ENCODE measurements at regions not wholly inside any gene's neighbourhood (a gene's known extent, or its start where the extent isn't known, plus 50 kb on each side); places are given as distances from the start of the nearest gene placed in this dataset.

DNA sequence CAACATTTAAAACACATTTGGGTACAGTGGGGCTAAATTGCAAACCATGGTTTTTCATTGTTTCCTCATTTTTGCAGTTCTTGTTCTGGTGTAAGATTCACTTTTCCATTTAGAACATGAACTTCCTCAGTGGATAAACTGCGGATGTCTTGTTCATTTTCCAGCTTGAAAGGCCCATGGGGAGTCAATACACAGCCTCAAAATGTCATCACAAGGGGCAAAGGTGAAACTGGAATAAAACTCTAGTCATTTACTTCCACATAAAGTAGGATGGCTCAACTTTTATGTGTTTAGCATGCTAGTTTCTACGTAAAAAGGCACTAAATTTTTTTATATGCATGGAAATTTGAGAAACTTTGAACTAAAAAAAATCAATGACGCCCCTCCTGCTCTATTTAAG, 718.8 kb downstream of the TLR4 start:
- FAIRE-seq = no peak

DNA sequence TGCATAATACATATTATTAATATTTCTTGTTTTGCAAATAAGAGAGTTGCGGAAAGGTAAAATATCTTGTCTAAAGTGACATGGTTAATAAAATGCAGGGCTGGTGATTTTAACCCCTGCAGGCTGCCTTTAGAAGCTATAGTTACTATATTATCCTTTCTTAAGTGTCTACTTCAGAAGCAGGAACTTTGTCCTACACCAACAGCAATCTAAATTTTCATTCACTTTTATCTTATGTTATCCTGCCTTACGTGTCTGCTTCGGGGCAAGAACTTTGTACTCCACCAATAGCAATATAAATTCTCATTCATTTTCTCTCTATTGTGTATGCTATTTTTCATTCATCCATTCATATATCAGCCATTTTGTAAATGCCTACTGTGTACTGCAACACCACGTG, 719.5 kb downstream of the TLR4 start:
- FAIRE-seq = no peak

DNA sequence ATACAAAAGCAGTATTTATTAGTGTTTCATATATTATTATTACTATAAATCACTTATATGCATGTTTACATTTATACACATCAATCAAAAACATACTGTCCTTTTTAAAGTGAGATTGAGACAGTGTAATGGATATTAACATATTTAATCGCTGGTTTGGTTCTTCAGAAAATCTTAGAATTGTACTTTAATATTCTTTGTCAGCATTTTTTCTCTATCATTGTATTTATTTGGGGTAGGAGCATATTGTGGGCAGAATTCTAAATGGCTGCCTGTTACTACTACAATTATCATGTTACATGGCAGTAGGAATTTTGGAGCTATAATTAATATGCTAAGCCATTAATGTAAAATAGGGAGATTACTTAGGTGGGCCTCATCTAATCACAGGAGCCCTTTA, 722.6 kb downstream of the TLR4 start:
- no peak for FAIRE-seq

DNA sequence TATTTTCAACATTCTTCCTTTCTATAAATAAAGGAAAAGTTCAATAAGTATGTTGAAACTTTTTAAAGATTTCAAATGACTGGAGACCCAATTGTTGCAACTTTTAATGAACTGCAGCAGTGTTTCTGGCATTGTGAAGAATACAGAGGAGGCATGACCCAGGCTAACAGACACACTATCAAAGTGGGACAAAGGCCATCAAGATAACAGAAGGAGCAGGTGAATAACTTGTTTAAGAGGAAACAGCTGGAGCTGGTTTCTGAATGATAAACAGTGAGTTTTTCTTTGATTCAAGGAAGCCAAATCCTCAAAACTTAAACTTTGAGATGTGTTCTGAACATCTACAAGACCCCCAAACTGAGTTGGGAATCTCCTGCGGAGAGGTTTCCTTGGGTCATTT, 734.6 kb downstream of the TLR4 start:
- FAIRE-seq = no peak

DNA sequence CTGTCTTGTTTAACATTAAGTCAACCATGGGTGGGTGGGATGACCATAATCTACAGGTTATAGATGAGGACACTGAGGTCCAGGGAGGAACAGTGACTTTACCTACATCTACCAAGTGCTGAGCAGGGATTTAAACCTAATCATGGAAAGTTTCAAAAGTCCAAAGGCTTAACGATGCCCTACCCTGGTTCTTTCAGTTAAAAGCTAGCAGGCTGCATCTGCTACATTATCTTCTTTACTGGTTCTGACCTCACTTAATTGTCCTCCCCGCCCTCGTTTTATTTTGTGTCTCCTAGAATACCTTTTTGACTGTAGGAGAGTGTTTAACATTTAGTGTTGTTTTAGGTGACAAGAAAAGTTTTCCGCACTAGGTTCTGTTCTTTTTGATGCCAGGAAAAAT, 735.2 kb downstream of the TLR4 start:
- no peak for FAIRE-seq

DNA sequence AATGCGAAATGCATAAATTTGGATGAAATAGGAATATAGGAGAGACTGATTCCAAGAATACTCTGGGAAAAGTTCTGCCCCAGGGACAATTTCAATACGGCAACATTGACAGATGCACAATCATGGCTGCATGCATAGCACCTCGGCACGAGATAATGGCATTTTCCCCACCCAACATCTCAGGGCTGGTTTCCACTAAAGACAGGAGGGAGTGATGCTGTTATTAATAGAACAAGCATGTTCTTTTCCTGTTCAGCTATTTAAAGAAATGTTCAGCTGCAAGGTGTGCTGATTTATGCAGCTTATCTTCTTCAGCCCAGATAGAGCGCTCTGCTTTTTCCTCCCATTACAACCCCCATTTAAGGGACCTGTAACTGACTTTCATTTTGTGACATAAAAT, 740.2 kb downstream of the TLR4 start:
- no peak for FAIRE-seq

DNA sequence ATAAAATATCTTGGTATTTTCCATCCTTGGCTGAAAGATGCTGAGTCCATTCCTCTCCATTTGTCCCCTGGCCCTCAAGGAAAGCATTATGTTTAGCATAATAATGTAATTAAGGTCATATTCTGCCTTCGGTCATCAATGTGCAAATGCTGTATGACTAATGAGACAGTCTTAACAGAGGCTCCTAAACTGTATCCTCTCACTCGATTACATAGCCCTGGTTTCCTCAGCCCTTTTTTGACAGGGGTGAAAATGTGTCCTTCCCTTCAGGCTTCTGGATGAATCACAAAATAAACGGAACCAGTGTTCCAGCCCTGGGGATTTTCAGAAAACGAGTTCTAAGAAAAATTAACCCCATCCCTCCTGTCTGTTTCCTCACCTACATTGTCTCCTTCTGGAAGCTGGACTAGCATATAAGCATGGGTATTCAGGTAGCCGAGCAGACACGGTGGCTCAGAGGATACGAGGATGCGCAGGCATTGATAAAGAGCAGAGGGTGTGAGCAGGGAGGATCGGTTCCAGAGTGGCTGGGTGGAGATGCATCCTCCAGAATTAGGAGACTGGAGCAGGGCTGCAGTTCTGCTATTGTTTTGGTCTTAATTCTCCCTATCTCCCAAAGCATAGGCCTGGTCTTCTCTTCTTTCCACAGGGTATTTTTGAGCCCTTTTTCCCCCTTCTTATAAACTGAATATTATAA, 742.9 kb downstream of the TLR4 start:
- no peak for FAIRE-seq

DNA sequence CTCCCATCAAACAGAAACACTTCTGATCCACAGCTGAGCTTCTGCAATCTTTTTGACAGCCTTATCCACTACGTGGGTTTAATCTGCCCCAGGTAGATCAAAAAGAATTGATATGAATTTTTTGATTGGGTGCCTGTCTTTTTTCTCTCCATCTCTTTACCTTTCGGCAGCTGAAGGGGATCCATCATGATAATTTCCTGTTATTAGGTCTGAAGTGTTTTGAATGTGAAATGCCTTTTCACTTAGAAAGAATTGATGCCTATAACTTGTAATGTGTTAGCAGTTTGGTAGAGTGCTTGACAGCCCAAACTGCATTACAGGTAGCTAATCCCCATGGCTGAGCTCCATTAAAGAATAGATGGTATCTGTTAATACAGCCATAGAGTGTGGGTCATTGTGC, 745.4 kb downstream of the TLR4 start:
- FAIRE-seq = no peak

DNA sequence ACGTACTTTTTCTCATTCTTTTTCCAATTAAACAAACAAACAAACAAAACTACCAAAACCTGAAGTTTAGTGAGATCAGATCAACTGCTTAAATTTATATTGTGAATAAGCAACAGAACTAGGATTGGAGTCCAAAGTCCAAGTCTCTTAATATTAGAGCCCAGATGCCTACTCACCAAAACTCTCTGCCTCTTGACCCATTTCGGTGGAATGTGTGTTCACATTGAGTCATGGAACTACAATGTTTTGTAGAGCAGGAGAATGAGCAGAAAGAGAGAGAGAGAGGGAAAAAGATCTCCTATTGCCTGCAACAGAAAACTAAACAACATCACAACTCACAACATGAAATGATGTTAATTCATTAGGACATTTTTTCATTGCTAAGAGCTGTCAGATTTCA, 751.1 kb downstream of the TLR4 start:
- FAIRE-seq = no peak

DNA sequence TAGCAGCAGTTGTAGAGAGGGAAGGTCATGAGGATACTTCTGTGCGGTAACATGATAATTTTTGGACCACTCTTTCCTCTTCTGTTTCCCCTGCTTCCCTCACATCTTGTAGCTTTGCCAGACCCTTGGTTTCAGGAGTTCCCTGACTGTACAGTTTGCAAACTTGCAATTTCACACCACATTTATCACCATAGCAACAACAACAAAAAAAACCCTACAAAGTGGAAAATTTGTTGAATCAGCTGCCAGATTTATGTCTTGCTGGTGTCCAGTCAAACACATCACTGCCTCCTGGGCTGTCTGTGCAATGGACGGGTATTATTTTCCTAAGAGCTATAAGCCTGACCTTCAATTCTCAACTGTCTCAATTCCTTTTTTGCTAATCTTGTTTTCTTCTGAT, 751.6 kb downstream of the TLR4 start:
- FAIRE-seq = no peak

DNA sequence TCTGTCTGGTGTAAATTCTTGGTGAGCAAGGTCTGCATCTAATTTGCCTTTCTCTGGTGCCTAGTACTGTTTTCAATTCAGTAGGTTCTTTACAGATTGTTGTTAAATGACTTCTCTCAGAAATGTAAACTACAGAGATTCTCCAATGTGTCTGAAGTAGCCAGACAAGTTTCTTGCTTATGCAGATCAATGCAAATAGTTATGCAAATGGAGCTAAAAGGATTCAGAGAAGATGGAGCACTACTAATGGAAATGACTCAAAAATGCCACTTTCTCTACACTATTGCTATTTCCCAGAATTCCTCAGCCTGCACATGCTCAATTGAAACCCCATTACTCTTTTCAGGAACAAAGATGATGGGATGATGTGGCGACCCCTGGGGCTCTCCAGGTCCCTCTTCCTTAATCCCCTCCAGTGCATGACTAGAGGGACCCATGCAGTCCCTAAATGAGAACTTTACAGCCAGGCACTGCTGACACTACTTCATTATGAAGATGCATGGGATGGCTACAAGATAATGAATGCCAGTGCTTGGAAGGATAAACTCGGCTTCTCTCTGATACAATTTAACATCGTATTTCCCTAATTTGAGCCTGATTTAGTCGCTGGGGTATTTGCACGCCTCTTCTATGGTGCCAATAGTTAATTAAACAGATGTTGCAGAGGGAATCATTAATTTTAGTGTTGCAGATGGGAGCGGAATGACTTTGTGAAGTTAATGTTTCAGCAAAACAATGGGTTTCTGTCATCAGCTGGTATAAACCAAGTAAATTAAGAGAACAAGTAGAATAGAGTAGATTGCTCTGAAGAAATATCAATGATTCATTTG, 753.2 kb downstream of the TLR4 start:
- FAIRE-seq = no peak

DNA sequence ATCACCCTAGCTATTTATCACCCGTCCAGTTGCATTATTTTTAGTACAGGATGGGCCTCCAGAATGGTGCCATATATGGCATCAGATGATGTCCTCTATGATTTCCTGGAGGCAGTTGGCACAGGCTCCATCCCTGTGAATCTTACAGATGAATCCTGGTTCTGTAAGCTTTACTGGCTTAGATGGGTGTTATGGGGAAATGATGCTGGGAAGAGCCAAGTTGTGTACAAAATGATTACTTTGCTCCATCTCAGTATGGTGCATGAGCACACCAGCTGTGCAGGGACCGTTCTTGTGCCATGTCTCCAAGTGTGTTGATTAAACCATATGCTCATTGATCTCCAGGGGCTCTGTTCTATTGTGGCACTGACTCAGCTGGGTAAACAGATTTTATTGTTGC, 755.7 kb downstream of the TLR4 start:
- no peak for FAIRE-seq

DNA sequence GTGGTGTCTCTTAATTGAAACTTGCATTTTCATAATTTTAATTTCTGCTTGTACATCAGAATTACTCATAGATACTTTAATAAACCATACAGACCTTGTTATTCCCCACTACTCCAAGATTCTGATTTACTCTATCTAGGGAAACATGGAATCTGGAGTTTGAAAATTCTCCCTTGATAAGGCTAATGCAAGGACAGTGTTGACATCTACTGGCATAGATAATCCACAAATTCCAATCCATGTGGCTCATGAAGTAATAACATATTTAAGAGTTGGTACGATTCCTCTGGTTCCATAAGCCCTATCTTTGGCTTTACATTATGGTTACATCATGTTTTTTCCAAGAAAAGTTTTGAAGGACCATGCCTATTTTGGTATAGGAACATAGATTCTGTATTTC, 759.2 kb downstream of the TLR4 start:
- FAIRE-seq = no peak

DNA sequence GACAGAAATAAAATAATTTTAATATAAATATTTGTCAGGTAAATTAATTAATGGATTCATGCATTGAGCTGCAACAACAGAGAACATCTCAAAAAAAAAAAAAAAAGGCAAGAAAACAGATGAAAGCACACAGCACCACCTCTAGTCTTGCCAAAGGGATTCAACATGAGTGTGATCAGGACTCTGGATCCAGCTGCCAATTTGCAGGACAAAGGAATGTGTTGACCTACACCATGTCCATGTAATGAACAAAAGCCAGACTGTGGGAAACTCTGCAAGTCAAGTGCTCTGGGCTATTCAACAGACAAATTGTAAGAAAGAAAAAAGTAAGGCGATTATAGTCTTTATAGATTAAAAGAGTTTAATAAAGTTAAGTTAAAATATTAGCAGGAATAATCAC, 769.3 kb downstream of the TLR4 start:
- FAIRE-seq = no peak

DNA sequence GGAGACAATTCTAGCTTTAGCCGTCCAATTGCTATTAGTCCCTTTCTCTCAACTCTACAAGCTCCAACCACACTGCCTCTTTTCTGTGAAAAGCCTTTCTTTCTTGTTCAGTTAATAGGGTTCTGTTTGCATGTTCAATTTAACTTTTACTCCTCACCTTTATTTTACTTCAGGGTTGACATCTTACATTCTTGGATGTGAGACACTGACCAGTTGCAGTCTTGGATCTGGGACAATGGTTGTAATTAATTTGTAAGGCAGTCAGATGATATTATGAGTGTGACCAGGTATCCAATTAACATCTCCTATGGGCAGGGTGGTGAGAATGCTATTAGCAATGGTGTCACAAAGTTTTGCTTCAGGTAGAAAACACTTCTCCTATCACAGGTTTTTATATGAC, 774.5 kb downstream of the TLR4 start:
- FAIRE-seq = no peak

DNA sequence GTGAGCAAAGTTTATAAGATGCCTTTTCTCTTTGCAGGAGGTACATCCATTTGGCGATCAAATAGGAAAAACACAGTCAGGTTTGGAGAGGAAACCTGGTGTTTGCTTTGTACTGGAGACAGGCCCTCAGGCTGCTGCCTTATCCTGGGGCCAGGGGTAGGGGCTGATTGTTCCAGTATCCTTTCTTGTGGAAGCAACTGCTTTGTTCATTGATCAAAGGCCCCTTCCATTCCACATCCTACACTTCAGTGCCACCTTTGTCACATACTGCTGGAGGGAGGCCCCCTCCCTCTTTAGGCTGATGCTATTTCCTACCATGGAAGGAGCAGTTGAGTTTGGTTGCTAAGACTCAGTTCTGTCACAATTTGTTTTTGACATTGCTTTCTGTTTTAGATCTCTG, 778.1 kb downstream of the TLR4 start:
- FAIRE-seq = no peak

DNA sequence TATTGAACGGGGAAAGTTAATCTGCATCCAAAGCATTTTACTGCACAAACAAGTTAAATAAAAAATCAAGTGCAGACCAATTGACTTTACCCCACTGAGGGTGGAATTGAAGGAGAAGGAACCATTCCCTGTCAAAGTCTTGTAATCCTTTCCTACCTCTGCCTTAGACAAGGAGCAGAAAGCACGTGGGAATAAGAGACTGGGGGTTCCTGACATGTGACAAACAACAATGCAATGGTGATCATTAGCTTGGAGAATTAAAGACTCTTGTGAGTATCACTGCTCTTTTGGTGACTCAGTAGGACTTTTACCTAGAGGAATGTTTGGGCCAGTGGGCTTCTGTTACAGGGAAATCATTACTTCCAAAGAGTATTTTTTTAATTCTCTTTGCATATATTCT, 779.5 kb downstream of the TLR4 start:
- FAIRE-seq = no peak

DNA sequence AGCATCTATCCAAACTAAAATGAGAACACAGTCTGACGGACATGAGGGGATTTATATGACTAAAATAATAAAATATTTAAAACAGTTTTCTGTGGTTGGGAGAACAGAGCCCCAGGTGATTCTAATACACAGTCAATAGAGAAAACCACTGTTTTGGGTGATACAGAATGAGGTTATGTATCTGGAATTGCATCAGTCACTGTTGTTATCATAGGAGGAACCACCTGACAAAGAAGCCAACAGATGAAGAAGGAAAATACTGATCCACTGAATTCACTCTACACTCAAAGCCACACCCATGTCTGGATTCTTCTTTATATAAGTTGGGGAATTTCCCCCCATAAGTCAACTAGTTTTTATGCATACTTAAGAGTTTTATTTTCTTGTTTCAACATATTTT, 799.0 kb downstream of the TLR4 start:
- no peak for FAIRE-seq

DNA sequence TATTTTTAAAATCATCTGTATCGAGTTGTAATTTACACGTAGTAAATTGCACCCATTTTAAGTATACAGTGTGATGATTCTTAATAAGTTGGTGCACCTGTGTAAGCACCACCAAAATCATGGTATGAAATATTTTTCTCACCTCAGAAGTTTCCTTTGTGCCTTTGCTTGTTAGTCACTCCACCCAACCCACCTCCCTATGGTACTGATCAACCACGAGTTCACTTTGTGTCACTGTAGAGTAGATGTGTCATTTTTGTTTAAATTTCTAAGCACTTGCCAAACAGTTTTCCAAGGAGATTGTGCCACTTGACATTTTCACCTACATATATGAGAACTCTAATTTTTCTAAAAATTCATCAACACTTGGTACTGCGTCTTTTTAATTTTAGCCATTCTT, 806.5 kb downstream of the TLR4 start:
- no peak for FAIRE-seq

DNA sequence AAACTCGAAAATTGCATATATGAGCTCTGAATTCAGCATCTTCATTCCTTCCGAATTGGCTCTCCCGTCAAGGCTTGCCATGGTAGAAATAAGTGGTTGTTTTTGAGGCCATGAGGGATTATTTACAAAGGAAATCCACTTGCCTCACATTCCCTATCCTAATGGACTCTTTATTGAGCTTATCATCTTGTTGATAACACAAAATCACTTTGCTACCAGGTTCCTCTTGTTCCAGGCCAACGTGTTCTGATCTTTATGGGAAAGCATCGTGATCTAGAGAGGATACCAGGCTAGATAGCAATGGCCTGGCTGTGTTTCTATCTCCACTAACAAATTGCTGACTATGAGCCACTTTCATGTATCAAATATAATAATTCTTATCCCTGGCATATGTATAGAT, 811.7 kb downstream of the TLR4 start:
- FAIRE-seq = no peak

DNA sequence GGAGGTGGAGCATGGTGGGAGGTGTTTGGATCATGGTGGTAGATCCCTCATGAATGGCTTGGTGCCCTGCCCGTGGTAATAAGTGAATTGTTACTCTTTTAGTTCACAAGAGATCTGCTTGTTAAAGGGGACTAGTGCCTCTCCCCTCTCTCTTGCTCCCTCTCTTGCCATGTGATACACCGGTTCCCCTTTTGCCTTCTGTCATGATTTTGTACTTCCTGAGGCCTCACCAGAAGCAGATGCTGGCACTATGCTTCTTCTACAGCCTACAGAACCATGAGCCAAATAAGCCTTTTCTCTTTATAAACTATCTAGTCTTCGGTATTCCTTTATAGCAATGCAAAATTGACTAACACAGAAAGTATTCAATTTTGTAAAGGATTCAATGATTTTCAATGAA, 817.1 kb downstream of the TLR4 start:
- FAIRE-seq = no peak

DNA sequence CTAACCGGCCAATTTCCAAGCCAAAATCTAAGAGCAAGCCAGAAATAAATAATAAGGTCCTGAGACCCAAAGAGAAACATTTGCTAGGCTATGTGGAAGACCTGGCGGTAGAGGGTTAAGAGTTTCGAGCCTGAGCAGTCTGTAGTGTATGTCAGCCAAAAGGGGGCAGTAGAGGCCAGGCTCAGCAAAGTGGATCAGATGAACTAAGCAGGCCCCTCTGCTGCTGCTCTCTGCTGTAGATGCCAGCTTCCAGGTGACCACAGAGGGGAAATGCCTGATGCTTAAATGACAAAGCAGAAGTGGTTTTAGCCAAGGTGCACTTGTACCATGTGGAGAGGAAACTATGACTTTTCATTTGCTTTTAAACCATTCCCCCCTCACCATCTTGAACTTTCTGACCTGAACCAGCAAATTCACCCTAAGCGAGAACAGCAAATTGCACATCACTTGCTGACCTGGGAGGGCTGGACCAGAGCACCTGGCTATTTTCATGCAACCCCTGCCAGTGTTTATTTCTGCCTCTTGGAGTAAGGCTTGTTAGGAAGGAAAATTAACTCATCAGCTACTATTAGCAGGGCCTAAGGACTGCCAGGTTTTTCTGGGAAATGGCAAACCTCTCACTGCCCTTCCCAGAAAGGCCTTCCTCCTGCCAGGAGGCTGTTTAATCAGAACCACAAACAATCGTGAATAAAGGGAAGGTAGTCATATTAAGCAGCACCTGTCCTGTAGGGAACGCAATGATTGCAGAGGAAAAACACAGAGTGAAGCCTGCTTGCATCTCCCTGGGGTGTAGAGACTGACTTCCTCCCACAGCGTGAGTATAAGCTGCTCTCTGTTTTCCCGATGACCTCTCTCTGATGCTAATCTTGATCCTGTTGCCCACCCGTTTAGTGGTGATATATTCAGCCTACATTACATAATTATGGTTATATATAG, 818.2 kb downstream of the TLR4 start:
- no peak for FAIRE-seq

DNA sequence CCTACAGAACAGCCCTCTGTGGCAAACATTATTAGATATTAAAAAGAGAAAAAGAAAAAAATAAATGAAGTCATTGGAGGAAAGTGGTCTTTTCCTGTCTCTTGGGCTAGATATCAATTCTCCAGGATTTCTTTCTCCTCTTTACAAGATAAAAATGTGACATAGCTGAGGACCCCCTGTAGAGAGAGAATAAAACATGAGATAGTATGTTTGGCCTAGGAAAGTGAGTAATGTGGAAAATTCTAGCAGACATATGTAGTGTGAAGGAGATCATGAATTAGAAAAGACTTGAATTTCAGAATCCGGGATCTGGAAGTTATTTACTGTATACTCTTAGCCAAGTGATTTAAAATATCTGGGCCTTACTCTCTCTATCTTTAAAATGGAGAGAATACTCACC, 823.1 kb downstream of the TLR4 start:
- FAIRE-seq = no peak

DNA sequence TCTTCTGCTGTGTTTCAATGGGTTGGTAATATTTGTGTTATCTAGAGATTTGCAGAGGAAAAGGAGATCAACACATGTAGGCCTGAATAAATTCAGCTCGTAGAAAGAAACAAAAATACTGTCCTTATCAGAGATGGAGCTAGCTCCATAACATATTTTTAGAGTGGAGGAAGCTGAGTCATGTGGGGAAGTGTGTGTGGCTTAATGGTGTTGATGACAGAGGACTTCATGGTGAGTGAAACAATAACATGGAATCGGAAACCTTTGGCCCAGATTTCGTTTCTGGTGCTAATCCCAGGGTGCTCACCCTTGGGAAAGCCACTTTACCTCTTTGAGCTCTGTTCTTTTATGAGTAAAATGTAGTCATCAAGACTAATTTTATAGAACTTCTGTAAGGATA, 825.0 kb downstream of the TLR4 start:
- no peak for FAIRE-seq
